Activated T-helper 9 cell treated with anti-CD3 and anti-CD28 coated beads, Interleukin-2, amount 50 U/mL, for 16 hours (primary cell): ENCODE measurements at regions not wholly inside any gene's neighbourhood (a gene's known extent, or its start where the extent isn't known, plus 50 kb on each side); places are given as distances from the start of the nearest gene placed in this dataset.
"Not testable (repeated sequence)": the region's sequence is repeated elsewhere in the genome, so short reads cannot be mapped to it uniquely, and the experiment has no call there.

Source experiments
- DNase-seq: peaks from one replicate; pipeline ENCODE4 v3.0.0-alpha.2; 2020; ENCODE audit warnings: low read depth

DNA sequence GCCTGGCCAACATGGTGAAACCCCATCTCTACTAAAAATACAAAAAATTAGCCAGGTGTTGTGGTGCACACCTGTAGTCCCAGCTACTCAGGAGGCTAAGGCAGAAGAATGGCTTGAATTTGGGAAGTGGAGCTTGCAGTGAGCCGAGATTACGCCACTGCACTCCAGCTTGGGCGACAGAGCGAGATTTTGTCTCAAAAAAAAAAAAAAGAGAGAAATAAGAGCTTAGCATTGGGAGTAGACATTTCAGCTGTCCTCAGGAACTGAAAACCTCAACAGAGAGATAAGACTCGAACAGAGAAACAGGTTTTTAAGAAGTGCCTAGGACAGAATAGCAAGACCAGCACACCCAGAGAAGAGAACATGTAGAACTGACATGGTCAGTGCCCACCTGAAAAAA lies 262.6 kb upstream of the RAB4A start:
- not testable (repeated sequence) for DNase-seq

DNA sequence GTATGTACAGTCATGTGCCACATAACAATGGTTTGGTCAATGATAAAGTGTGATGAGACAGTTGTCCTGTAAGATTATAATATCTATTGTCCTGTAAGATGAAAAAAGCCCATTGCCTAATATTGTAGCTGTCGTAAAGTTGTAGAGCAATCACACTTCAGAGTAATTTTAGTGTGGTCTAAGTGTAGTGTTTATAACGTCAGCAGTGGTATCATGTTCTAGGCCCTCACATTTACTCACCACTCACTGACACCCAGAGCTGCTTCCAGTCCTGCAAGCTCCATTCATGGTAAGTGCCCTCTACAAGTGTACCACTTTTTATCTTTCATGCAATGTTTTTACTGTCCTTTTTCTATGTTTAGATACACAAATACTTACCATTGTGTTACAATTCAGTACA lies 259.9 kb upstream of the RAB4A start:
- no peak for DNase-seq

DNA sequence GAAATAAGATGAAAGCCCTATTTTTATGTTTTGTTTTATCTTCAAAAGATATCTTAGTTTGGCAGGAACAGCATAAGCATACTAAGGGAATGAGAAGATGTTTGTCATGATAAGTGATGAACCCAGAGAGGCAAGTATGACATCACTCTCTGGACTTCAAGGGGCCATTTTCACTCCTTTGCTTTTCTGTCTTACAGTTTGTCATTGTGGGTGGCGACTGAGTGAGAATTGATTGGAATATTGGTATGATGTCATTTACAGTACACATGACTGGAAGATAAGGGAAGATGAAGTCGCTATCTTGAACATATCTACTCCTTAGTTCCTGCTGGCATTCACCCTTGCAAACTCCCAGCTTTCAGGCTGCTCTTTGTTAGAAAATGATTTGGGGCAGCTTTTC lies 258.1 kb upstream of the RAB4A start:
- no peak for DNase-seq

DNA sequence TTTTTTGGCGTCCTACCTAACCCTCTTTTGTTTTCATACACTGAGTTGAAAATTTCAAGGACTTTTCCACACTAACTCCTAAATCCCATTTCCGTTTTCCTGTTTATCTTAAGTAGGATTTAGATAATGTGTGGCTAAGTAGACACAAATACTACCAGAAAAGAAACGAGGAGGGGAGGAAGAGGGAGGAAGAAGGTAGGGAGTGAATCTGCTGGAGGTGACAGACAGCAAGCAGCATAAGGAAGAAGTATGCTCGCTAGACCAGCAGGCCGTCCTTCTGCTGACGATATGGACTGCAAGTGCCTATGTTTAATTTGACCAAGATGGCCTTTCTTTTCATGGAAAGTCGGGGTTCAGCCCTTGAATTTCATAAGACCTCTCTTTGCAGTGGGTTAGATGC lies 256.9 kb upstream of the RAB4A start:
- no peak for DNase-seq

DNA sequence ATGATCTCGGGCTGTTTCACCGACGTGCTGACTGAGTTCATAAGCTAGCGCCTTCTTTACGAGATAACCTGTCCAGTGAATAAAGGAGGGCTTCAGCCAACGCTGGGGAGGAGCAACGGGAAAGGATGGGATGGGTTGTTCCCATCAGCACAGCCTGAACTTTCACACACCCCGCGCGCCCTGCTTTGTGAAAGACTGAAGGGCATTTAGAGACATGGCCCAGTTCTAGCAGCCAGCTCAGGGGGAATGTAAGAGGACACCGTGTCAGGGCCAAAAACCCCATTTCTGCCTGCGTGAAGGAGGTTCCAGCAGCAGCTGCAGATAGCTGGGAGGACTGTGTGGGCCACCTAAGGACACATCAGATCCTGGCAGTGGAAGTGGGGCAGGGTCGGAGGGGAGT lies 255.1 kb upstream of the RAB4A start:
- no peak for DNase-seq

DNA sequence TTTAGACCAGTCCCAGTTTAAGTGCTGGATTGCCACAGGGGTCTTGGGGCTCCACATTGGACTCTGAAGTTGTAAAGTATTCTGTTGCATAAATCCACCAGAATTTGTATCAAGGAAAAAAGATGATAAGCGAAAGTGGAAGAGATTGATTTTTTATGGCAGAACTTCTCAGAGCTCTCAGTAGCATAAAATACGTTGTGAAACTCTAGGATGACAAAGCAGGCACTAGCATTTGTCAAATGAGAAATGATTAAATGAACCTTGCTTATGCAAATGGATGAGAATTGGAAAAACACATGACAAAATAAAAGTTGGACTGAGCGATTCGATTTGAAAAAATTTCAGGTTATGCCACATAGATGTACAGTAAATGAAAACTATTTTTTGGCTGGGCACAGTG lies 253.8 kb upstream of the RAB4A start:
- no peak for DNase-seq

DNA sequence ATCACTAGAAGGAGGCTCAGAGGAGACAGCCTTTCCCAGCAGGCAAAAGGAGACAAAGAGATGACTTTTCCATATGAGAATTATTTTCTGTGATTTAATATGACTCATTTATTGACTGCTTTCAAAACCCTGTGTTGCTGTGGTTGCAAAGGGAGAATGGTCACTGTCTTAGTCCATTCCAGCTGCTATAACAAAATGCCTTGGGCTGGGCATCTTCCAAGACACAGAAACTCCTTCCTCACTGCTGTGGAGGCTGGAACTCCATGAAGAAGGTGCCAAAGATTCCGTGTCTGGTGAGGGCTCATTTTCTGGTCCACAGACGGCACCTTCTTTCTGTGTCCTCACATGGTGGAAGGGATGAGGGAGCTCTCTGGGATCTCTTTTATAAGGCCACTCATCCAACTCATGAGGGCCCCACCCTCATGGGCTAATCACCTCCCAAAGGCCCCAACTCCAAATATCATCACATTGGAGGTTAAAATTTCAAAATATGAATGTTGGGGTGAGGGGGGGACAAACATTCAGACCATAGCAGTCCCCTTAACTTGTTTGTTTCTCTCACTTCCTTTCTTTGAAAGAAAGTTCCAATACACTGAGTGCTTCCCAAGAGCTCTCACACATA lies 252.1 kb upstream of the RAB4A start:
- no peak for DNase-seq

DNA sequence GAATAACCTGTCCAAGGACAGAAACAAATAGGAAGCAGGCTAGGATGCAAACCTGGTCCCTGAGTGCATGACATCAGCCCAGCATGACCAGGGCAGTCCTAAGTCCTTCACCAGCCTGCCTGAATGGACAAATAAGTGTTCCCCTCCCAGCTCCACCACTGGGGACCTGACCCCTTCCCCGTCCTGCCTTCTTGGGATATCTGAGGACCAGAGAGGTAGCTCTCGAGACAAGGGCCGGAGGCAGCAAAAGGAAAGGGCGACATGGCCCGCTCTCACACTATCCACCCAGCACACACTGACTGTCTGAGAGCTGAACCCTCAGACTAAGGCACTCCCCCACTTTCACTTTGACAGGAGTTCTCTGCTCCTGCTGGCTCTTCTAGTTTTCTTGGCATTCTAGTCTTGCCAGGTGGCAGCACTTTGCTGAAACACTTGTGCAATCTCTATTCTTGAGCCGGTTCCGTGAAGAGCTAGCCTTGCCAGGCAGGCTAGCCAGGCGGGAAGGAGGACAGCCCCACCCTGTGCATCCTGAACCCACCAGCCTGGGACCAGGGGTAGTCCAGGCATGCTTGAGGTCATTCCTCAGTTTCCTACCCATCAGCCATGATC lies 251.1 kb upstream of the RAB4A start:
- DNase-seq = no peak

DNA sequence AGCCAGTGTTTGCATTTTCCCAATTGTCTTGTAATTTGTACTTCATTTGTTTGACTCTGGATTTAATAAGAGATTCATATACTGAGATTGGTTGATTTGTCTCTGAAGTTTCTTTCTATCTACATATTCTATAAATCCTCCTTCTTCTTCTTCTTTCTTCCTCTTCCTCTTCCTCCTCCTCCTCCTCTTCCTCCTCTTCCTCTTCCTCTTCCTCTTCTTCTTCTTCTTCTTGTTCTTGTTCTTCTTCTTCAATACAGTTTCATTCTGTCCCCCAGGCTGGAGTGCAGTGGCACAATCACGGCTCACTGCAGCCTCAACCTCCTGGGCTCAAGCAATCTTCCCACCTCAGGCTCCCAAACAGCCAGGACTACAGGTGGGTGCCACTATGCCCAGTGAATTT lies 249.9 kb upstream of the RAB4A start:
- DNase-seq = not testable (repeated sequence)

DNA sequence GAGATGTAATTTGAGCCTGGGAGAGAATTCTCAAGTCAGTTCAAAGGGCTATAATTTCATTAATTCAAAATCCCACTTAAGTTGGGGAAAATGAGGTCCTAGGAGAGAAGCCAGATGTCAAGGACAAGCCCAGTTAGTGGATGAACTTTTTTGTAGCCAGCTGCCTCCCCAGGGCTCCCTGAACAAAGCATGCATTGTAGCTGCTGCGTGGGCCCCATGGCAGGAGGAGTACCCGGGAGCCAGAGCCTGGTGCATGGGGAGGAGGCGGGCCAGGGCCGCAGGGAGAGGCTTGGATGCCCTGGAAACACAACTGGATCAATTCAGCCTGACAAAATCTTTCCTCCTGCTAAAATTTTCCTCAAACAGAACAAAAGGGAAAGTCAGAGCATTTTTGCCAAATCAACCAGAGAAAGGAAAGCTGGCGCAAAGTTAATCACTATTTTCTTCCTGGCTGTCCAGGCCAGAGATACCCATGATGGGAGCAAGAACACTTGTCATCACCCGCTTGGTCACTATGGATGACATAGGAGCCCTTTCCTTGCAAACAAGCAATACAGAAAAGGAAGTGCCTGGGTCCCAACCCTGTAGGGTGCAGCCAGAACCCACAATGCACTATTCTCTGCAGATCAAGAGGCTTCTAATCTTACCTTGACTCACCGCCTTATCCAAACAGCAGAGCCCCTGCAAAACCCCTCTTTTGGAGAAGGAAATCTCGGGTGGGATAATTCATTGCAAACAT lies 248.1 kb upstream of the RAB4A start:
- no peak for DNase-seq

DNA sequence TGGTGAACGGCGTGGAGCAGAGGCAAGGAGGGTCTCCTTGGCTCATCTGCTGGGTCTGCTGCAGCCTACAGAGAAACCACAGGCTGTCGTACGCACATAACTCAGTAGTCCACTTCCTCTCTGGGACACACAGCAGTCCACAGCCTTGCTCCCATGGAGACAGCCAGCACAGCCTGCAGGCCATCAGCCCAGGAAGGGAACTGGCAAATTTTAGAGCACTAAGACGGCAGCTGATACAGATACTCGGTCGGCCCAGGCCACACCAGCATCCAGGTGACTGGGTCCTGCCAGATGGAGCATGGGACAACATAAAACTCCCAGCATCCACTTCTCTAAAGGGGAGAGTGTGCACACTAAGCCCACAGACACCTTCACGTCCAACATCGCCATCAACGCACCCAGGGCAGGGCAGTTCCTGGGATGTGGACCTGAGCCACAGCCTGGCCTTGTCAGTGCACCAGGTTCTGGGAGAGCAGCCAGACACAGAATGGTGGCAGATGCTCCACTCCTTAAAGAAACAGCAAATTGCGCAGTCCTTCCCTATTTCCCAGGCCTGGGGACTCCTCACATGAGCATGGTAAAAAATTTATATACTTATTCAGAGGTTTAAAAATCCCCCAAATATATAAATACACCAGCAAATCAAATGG lies 247.1 kb upstream of the RAB4A start:
- DNase-seq = no peak

DNA sequence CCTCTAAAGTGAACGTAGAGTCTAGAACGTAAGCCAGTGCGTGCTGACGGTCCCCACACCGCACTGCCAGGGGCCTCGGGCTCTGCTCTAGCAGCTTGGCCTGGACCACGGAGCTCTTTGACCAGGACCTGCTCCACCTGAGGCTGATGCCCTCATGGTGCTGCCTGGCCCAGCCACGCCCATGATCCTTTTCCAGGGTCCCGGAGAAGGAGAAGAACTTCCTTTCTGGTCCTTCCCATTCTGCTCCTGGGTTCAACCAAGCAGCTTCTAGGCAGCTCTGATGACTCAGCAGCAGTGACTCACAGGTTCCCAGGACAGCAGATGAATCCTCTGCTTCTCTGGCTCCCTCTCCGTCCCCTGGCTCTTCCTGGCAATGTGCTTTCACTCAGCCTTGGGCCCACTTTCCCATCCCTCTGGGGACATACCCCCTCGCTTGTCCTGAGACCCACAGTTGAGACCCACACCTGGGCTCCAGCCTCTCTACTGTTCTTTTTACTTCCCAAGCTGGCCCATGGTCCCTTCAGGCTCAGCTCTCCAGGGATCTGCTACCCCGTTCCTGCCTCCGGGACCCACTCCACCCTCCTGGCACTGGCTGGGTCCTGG lies 246.3 kb upstream of the RAB4A start:
- DNase-seq = no peak

DNA sequence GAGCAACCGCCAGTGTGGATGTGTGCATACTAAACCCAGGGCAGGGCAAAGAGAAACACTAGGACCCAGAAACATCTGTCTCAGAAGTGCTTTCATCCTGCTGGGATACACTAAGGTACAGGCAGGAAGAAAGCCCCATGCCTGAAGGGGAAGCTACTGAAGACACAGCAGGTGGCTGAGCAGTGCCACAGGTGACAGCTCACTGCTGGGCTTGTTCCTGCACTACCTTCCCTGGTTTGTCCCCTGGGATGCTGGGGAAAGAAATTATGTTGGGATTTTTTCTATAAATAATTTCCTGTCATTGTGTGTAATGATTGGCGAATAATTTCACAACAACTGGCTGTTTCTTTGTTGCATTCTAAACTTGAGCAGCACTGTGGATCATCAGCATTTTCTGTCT lies 245.3 kb upstream of the RAB4A start:
- DNase-seq = no peak

DNA sequence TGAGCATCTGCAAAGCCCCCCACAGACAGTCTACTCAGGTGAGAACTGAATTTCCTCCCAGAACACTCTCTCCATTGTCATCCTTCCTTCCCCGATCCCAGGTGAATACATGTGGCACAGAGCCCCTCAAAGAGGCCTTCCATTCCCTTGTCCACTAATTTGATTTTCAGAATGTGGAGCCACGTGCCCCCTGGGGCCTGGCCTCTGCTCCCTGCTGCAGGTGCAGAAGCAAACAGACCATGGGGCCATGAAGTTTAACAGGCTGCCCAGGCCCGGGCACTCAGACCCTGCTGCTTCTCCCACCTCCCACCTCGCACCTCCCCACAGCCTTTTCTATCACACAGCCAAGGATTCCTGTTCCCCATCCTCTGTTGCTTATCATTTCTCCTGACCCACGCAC lies 243.8 kb upstream of the RAB4A start:
- no peak for DNase-seq

DNA sequence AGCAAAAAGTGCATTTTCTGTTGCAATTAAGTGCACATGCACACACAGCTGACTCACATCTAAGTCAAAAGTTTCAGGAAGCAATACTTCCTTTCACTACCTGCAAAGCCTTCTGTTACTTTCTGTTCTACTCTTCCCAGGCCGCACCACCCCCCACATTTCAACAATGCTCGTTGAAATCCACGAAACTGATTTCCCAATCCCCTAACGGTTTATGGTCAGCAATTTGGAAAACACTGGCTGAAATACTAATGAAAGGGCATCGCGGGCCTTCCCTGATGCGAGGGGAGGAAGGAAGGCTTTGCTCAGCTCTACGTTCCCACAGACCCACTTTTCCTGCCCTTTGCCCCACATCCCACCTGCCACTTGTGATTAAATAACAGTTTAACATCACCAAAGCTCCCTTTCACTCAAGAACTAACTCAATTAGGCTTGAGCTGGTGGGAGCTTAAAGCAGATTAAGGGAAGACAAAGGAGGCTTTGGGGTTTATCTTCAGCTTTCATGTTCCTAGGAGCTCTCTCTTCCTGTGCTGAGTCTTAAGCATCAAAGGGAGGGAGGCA lies 243.2 kb upstream of the RAB4A start:
- no peak for DNase-seq

DNA sequence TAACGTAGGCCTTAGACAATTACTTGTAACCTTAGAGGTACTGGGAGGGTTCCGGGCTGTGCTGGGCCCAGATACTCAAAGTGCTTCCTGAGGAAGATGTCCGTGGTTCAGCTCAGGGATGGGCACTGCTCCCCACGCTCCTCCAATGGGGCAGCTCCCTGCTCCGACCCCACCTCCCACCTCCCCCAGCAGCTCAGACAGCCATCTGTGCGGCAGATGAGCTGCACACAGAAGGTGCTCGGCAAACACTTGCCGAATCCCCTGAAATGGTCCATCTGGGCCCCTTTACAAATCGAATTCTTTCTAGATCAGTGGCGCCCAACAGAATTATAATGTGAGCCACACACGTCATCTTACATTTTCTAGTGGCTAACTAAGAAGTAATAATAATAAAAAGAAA lies 242.4 kb upstream of the RAB4A start:
- no peak for DNase-seq

DNA sequence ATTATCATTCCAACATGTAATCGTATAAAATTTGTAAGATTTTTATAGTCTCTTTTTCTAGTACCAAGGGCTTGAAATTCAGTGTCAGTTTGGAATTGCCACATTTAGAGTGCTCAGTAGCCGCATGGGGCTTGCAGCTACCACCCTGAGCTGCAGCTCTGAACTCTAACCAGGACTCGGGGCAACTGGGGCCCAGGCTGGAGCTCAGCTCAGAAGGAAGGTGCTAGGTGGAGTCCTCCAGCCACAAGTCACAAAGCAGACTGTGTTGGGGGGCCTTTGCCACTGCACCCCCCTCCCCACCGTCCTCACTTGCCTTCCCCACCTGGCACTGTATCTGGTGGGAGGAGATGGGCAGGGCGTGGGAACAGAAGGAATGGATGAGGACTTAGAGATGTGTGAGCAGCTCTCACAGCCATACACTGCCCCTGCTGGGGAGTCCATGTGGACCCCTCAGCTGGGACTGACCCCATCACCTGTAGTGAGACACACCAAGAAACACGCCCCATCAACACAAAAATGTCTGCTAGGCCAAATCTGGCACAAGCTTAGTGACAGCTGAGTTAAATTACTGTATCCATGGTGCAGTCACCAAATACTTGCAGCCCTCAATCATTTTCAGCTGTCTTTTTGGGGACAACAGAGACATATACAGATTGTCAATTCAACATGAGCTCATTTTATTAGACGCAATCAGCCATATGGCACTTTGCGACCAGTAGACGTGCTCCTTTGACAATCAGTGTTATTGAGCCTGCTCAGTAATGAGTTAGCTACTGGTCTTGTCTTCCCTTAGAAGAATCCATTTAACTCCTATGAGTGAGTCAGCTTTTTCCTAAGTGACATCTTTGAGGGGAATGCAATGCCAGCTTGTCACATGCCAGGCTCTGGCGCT lies 241.7 kb upstream of the RAB4A start:
- no peak for DNase-seq

DNA sequence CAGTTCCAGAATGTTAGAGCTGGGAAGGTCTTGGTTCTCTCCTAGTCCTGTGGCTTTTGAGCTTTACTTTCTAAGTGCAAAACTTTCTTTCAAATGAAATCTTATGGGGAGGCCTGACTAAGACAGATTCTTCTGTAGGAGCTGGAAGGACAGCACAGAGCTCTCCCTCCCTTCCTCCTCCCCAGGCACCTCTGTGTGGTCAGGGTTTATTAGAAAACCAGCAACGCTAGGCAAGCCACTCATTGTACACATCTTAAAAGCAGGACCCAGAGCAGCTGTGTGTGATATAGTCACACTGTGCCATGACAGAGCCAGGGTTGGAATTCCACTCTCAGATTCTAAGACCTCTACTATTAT lies 241.1 kb upstream of the RAB4A start:
- DNase-seq = no peak

DNA sequence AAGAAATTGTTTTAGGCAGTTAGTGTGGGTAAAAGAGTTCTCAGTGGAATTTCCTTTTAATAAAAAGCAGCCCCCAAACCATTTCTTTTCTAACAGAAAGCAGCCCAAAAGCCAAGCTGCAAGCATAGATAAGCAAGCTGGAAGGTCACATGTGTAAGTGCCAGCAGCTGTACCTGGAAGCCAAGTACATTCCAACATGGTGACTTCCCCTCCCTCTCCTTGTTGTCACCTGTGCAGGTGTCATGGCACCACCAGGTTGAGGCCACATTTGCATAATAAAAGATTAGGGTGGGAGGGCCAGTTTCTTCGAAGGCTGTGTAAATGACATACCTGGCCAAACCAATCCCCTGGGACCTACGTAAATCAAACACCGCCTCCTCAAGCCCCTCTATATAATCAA lies 240.3 kb upstream of the RAB4A start:
- no peak for DNase-seq

DNA sequence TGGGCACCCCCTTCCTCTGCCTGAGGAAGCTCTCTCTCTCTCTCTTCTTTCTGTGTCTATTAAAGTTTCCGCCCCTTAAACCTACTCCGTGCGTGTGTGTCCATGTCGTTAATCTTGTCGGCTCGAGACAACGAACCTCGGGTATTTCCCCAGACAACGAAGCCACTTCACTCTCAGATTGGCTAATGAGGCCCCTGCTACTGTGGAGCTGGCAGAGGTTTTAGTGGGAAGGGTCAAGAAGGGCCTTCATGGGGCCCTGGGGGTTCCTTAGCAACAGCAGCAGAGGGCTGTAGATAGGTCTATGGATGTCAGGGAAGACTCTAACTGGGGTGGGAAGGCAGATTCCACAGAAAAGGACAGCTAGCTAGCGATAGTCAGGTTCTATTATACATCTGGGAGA lies 239.8 kb upstream of the RAB4A start:
- DNase-seq = no peak
